K562 (cell line): ENCODE measurements at regions not wholly inside any gene's neighbourhood (a gene's known extent, or its start where the extent isn't known, plus 50 kb on each side); places are given as distances from the start of the nearest gene placed in this dataset.

Source experiments
- ATAC-seq: fragments of 200-7000 bp; cut with Tn5 transposase; 3 replicates; pipeline ENCODE4 v1.9.1; 2020; ENCODE audit warnings: moderate library complexity
- BruUV-seq: library from RNA; stranded (reverse); fragments of 400-500 nt; replicated peaks from 2 replicates; lab custom pipeline; 2021; lab: Mats Ljungman, UMichigan
- CTCF ChIA-PET: fragments of 300-600 bp; formaldehyde crosslinking; extraction: SDS; loops from one replicate; lab custom pipeline; 2021; ENCODE audit warnings: low intra/inter-chr PET ratio; lab: Yijun Ruan, JAX
- POLR2A ChIA-PET: fragments of 300-600, 350-650 bp; sonication (Branson Sonifier 250); formaldehyde crosslinking; extraction: SDS; loops from one replicate; lab custom pipeline; 2021; ENCODE audit warnings: antibody characterized with exemption, inconsistent platforms; lab: Yijun Ruan, JAX
- DNase-seq, 4 experiments: peaks; one replicate each; pipeline versions ENCODE4 v3.0.0 to v3.0.0-alpha.2; 2011 to 2018; ENCODE audit warnings: low spot score in 3 of 4, mixed read lengths in 3 of 4; ENCODE audit errors: extremely low read depth in 1 of 4
- FAIRE-seq: peaks from 2 replicates; lab custom pipeline; 2011; peaks lifted over from hg19 to GRCh38; lab: Jason Lieb, UNC
- H2AFZ ChIP-seq: 2 replicates; pipeline ENCODE4 v1.6.0; 2011; ENCODE audit warnings: low read depth, low read length, control low read depth, inconsistent platforms
- H3K27ac ChIP-seq: fragments of 200-600 bp; 3 replicates; pipeline ENCODE4 v1.8.0; 2011; ENCODE audit warnings: low read depth, mild to moderate bottlenecking, control low read depth, inconsistent platforms, low read length, moderate library complexity, mixed read lengths; ENCODE audit errors: extremely low read depth
- H3K27me3 ChIP-seq, 2 experiments: fragments of 300-600 bp in 1 of 2; 2 replicates in 1 of 2; 3 replicates in 1 of 2; pipeline versions ENCODE4 v1.6.0 to v1.8.0; 2011; ENCODE audit warnings: inconsistent platforms in 2 of 2, low read length in 2 of 2, mild to moderate bottlenecking in 1 of 2, mixed read lengths in 1 of 2, moderate library complexity in 1 of 2; ENCODE audit not compliant: control insufficient read depth in 2 of 2, insufficient read depth in 2 of 2
- H3K36me3 ChIP-seq: fragments of 300-600 bp; 3 replicates; pipeline ENCODE4 v1.8.0; 2011; ENCODE audit warnings: mild to moderate bottlenecking, low read length, inconsistent platforms; ENCODE audit not compliant: control insufficient read depth, insufficient read depth
- H3K4me1 ChIP-seq, 2 experiments: fragments of 200-600 bp in 1 of 2; replicated peaks in 1 of 2; 2 replicates in 1 of 2; 3 replicates in 1 of 2; pipeline versions ENCODE4 v1.5.1 to v1.8.0; 2011; ENCODE audit warnings: inconsistent platforms in 2 of 2, low read length in 2 of 2, mild to moderate bottlenecking in 1 of 2, mixed read lengths in 1 of 2, moderate library complexity in 1 of 2; ENCODE audit not compliant: control insufficient read depth in 2 of 2, insufficient read depth in 2 of 2
- H3K4me2 ChIP-seq: 2 replicates; pipeline ENCODE4 v1.6.1; 2011; ENCODE audit warnings: low read length, control low read depth, inconsistent platforms, mixed read lengths; ENCODE audit not compliant: insufficient read depth
- H3K4me3 ChIP-seq: fragments of 200-600 bp; sonication (generic), shearing (Covaris generic); 2 replicates; pipeline ENCODE4 v1.5.1; 2016; ENCODE audit warnings: control low read depth, inconsistent platforms
- H3K79me2 ChIP-seq: fragments of 200-600 bp; 3 replicates; pipeline ENCODE4 v1.8.0; 2011; ENCODE audit warnings: low read length, inconsistent platforms; ENCODE audit not compliant: control insufficient read depth, insufficient read depth
- H3K9ac ChIP-seq, 2 experiments: 2 replicates each; pipeline versions ENCODE4 v1.6.0 to v1.6.1; 2011; ENCODE audit warnings: low read depth in 2 of 2, low read length in 2 of 2, control low read depth in 1 of 2, inconsistent platforms in 1 of 2, mild to moderate bottlenecking in 1 of 2, mixed read lengths in 1 of 2; ENCODE audit not compliant: insufficient read depth in 1 of 2
- H3K9me1 ChIP-seq: one replicate; pipeline ENCODE4 v1.6.0; 2011; ENCODE audit warnings: inconsistent platforms, mild to moderate bottlenecking, low read length, moderate library complexity; ENCODE audit not compliant: control insufficient read depth, insufficient read depth
- H3K9me3 ChIP-seq: replicated peaks from 2 replicates; pipeline ENCODE4 v1.5.1; 2011; ENCODE audit warnings: low read depth, low read length, inconsistent platforms; ENCODE audit not compliant: control insufficient read depth, insufficient read depth
- H4K20me1 ChIP-seq: replicated peaks from 2 replicates; pipeline ENCODE4 v1.6.1; 2011; ENCODE audit warnings: low read length, inconsistent platforms, mixed read lengths; ENCODE audit not compliant: control insufficient read depth, insufficient read depth
- SMARCE1 ChIP-seq: fragments of 450-650 bp; IDR thresholded peaks from 2 replicates; pipeline ENCODE4 v1.7.1; 2016; ENCODE audit warnings: mild to moderate bottlenecking
- TCF7 ChIP-seq: sonication (generic); IDR thresholded peaks from 2 replicates; pipeline ENCODE4 v1.6.1; 2016; ENCODE audit warnings: antibody characterized with exemption, borderline replicate concordance
- THRB ChIP-seq: fragments of 450-650 bp; formaldehyde crosslinking; conservative IDR thresholded peaks from 2 replicates; pipeline ENCODE4 v1.4.0; 2022; ENCODE audit warnings: mild to moderate bottlenecking, missing genetic modification characterization
- ZC3H8 ChIP-seq: fragments of 450-650 bp; IDR thresholded peaks from 2 replicates; pipeline ENCODE4 v1.6.1; 2017
- WGBS: fragments of 100-300 bp; shearing (Covaris generic); methylation state at CpG from one replicate; pipeline ENCODE4 v1.1.6; 2016; ENCODE audit warnings: low coverage, mixed read lengths; ENCODE audit not compliant: insufficient coverage; ENCODE audit errors: missing lambda C conversion rate; 5-methylcytosine and 5-hydroxymethylcytosine counted together
- in situ Hi-C: fragments of 300-500 bp; cut with MboI; formaldehyde crosslinking; loops from 4 replicates; pipeline ENCODE4 v1.15.0; 2018; ENCODE audit warnings: inconsistent platforms, mixed read lengths
- intact Hi-C: fragments of 100-400 bp; cut with micrococcal nuclease; formaldehyde crosslinking; loops from 2 replicates; pipeline ENCODE4 v1.14.2; 2022
- TF ChIP-seq, protein P1 (sequence below): fragments of 450-650 bp; IDR thresholded peaks from 2 replicates; pipeline ENCODE4 v1.6.1; 2016; ENCODE audit warnings: borderline replicate concordance
- TF ChIP-seq, protein P2 (sequence below): IDR thresholded peaks from 2 replicates; pipeline ENCODE4 v1.6.1; 2016; ENCODE audit warnings: missing genetic modification characterization, missing compliant biosample characterization

DNA sequence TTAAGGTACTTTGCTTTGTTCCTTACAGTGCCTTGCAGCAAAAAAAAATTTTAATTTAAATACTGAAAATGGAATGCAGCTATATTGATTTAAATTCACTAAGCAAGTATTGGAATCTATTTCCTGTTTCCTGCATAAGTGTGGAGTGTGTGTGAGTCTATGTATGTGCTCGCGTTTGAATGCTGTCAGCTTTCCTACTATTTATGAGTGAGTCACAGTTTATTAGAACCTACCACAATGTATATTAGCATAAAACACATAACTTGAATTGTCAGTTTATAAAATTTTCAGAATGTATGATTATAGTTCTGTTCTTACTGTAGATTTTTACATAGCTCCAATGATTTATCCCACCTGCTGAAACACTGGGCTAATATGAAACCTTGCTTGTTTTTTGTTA is 302.1 kb downstream of the NR2F1-AS1 start:
- POLR2A ChIA-PET = no interaction called here
- CTCF ChIA-PET = no interaction called here
- 0% methylated on average over 2 of the region's 2 CpGs for WGBS

More for the DNA sequence above, 302.1 kb downstream of the NR2F1-AS1 start:
- Histone ChIP-seq H3K79me2 (no peaks in the 10 kb centered on the region), H3K36me3 (no peaks in the 10 kb centered on the region), H3K9me3 (no peaks in the 10 kb centered on the region), H3K27ac (no peak overlapping the region), H2AFZ (no peak overlapping the region), H3K4me1 (no peaks in the 10 kb centered on the region), H3K27me3 (no peaks in the 10 kb centered on the region)
- in situ Hi-C loops = no loop called here
- DNase-seq = no peak
- no peak for ATAC-seq
- intact Hi-C loops = no loop called here
- no TSS peak for BruUV-seq
- FAIRE-seq = no peak
- TF ChIP-seq TCF7 (no peak), ZC3H8 (no peak), THRB (CRISPR knock-in tag) (no peak), SMARCE1 (no peak)
- TF ChIP-seq, protein P1, sequence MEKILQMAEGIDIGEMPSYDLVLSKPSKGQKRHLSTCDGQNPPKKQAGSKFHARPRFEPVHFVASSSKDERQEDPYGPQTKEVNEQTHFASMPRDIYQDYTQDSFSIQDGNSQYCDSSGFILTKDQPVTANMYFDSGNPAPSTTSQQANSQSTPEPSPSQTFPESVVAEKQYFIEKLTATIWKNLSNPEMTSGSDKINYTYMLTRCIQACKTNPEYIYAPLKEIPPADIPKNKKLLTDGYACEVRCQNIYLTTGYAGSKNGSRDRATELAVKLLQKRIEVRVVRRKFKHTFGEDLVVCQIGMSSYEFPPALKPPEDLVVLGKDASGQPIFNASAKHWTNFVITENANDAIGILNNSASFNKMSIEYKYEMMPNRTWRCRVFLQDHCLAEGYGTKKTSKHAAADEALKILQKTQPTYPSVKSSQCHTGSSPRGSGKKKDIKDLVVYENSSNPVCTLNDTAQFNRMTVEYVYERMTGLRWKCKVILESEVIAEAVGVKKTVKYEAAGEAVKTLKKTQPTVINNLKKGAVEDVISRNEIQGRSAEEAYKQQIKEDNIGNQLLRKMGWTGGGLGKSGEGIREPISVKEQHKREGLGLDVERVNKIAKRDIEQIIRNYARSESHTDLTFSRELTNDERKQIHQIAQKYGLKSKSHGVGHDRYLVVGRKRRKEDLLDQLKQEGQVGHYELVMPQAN = no peak
- TF ChIP-seq, protein P2, sequence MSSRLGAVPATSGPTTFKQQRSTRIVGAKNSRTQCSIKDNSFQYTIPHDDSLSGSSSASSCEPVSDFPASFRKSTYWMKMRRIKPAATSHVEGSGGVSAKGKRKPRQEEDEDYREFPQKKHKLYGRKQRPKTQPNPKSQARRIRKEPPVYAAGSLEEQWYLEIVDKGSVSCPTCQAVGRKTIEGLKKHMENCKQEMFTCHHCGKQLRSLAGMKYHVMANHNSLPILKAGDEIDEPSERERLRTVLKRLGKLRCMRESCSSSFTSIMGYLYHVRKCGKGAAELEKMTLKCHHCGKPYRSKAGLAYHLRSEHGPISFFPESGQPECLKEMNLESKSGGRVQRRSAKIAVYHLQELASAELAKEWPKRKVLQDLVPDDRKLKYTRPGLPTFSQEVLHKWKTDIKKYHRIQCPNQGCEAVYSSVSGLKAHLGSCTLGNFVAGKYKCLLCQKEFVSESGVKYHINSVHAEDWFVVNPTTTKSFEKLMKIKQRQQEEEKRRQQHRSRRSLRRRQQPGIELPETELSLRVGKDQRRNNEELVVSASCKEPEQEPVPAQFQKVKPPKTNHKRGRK (tag) = no peak
- TF ChIP-seq, all 486 proteins: peak for 0
- H3K4me2 ChIP-seq = no peak overlapping the region
- no peak overlapping the region for H3K9ac ChIP-seq
- H4K20me1 ChIP-seq = no peaks in the 10 kb centered on the region
- no peak overlapping the region for H3K4me3 ChIP-seq
- no peaks in the 10 kb centered on the region for H3K9me1 ChIP-seq
